MCF 10A (cell line): ENCODE measurements at regions not wholly inside any gene's neighbourhood (a gene's known extent, or its start where the extent isn't known, plus 50 kb on each side); places are given as distances from the start of the nearest gene placed in this dataset.

Experiments used
- BruUV-seq: library from RNA; stranded (reverse); fragments of 400-500 nt; replicated peaks from 2 replicates; lab custom pipeline; 2021; lab: Mats Ljungman, UMichigan
- CTCF ChIA-PET: fragments of 300-600 bp; sonication (Branson Sonifier 250); formaldehyde crosslinking; extraction: SDS; loops from one replicate; lab custom pipeline; 2021; ENCODE audit warnings: antibody characterized with exemption, inconsistent platforms; lab: Yijun Ruan, JAX
- POLR2A ChIA-PET: fragments of 300-600, 350-650 bp; sonication (Branson Sonifier 250); formaldehyde crosslinking; extraction: SDS; loops from one replicate; lab custom pipeline; 2020; ENCODE audit warnings: antibody characterized with exemption, inconsistent platforms; lab: Yijun Ruan, JAX
- DNase-seq: peaks from one replicate; pipeline ENCODE4 v3.0.0-alpha.2; 2018; ENCODE audit not compliant: unreplicated experiment
- H3K27ac Mint-ChIP-seq: one replicate; pipeline ENCODE4 v1.8.0; 2022; ENCODE audit warnings: mild to moderate bottlenecking, low read depth, mixed read lengths; ENCODE audit not compliant: unreplicated experiment
- H3K27me3 Mint-ChIP-seq: one replicate; pipeline ENCODE4 v1.8.0; 2022; ENCODE audit warnings: mixed read lengths; ENCODE audit not compliant: insufficient read depth, unreplicated experiment
- H3K36me3 Mint-ChIP-seq: one replicate; pipeline ENCODE4 v1.8.0; 2022; ENCODE audit warnings: mild to moderate bottlenecking, moderate library complexity, mixed read lengths; ENCODE audit not compliant: insufficient read depth, unreplicated experiment
- H3K4me1 Mint-ChIP-seq: one replicate; pipeline ENCODE4 v1.8.0; 2022; ENCODE audit warnings: mixed read lengths; ENCODE audit not compliant: insufficient read depth, unreplicated experiment
- H3K4me3 Mint-ChIP-seq: one replicate; pipeline ENCODE4 v1.8.0; 2022; ENCODE audit warnings: mild to moderate bottlenecking, moderate library complexity, mixed read lengths; ENCODE audit not compliant: unreplicated experiment
- H3K9me3 Mint-ChIP-seq: one replicate; pipeline ENCODE4 v1.8.0; 2022; ENCODE audit warnings: mixed read lengths; ENCODE audit not compliant: unreplicated experiment
- intact Hi-C: fragments of 100-400 bp; cut with micrococcal nuclease; formaldehyde crosslinking; loops from 2 replicates; pipeline ENCODE4 v1.14.1; 2022
- TF ChIP-seq, protein P1 (sequence below): fragments of 200-600 bp; IDR thresholded peaks from one replicate; pipeline ENCODE4 v1.8.0; 2022; ENCODE audit warnings: antibody characterized with exemption, mild to moderate bottlenecking; ENCODE audit not compliant: unreplicated experiment

DNA sequence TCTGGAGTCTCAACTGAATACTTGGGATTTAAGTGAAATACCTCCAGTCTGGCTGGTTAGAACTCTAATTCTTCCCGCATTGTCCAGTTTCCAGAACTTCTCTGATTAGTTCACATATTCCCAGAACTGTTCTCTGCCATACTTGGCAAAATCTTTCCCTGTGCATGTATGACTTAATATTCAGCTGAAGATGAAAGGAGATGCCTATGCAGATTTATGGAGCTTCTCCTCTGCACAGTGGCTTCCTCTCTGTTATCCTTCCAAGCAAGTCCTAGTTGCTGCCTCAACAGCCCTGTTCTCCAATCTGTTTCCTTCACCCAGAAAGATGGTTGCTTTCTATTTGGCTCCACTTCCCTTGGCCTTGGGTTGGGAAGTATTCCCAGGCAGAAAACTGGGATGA, 155.4 kb upstream of the GATA6 start:
- intact Hi-C loops: no loop called here
- H3K27ac Mint-ChIP-seq: no peak overlapping the region
- no TSS peak for BruUV-seq
- H3K36me3 Mint-ChIP-seq: no peaks in the 10 kb centered on the region
- POLR2A ChIA-PET: no interaction called here
- H3K4me1 Mint-ChIP-seq: peaks cover 5% of the 10 kb centered on the region
- H3K27me3 Mint-ChIP-seq: no peaks in the 10 kb centered on the region
- TF ChIP-seq, protein P1, sequence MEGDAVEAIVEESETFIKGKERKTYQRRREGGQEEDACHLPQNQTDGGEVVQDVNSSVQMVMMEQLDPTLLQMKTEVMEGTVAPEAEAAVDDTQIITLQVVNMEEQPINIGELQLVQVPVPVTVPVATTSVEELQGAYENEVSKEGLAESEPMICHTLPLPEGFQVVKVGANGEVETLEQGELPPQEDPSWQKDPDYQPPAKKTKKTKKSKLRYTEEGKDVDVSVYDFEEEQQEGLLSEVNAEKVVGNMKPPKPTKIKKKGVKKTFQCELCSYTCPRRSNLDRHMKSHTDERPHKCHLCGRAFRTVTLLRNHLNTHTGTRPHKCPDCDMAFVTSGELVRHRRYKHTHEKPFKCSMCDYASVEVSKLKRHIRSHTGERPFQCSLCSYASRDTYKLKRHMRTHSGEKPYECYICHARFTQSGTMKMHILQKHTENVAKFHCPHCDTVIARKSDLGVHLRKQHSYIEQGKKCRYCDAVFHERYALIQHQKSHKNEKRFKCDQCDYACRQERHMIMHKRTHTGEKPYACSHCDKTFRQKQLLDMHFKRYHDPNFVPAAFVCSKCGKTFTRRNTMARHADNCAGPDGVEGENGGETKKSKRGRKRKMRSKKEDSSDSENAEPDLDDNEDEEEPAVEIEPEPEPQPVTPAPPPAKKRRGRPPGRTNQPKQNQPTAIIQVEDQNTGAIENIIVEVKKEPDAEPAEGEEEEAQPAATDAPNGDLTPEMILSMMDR: no peak
- peaks cover 6% of the 10 kb centered on the region for H3K9me3 Mint-ChIP-seq
- DNase-seq: no peak
- CTCF ChIA-PET: interaction anchor here (1.6 kb wide), 1 partner anchor 16 kb away, joined by 9 read pairs; no protein-coding TSS in a partner anchor
- H3K4me3 Mint-ChIP-seq: no peak overlapping the region

GRCh38 chr18:22015156-22015555, 154.2 kb upstream of the GATA6 start:
- ChIA-PET CTCF (interaction anchor here (0.8 to 1.6 kb wide), 2 partner anchors 9 to 17 kb away, joined by 3 to 9 read pairs; no protein-coding TSS in a partner anchor), POLR2A (interaction anchor here (0.7 kb wide), 1 partner anchor 451 kb away, joined by 3 read pairs; no protein-coding TSS in a partner anchor)
- intact Hi-C loops: no loop called here
- Mint-ChIP-seq H3K4me1 (peaks cover 5% of the 10 kb centered on the region), H3K4me3 (no peak overlapping the region), H3K27ac (no peak overlapping the region), H3K9me3 (peaks cover 6% of the 10 kb centered on the region), H3K27me3 (no peaks in the 10 kb centered on the region), H3K36me3 (no peaks in the 10 kb centered on the region)
- TF ChIP-seq, protein P1: no peak
- no TSS peak for BruUV-seq
- DNase-seq: peak; percentile 2

- Mint-ChIP-seq H3K9me3 (no peaks in the 10 kb centered on the region), H3K4me1 (peaks cover 5% of the 10 kb centered on the region), H3K36me3 (no peaks in the 10 kb centered on the region), H3K4me3 (no peak overlapping the region), H3K27me3 (no peaks in the 10 kb centered on the region), H3K27ac (no peak overlapping the region)
- intact Hi-C loops: no loop called here
- TF ChIP-seq, protein P1: no peak
- ChIA-PET POLR2A (no interaction called here), CTCF (no interaction called here)
- no peak for DNase-seq
- BruUV-seq: no TSS peak
These were observed 151.0 kb upstream of the GATA6 start for GRCh38 chr18:22018366-22018765.

DNA sequence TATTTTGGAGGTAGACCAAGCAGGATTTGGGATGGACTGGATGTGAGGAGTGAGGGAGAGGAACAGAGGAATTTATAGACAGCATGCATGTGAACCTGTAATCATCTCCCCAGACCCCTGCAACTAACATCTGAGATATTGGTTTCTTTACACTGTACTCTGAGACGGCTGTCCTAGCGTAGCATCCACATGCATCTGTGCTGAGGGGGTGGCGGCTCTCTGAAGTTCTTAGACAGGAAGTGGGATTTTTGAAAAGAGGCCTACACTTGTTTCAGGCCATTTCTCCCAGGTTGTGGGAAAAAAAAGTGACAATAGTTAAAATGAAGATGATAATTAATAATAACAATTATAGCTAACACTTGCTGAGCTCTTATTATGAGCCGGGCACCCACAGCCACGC, 150.2 kb upstream of the GATA6 start:
- CTCF ChIA-PET: no interaction called here

More for the DNA sequence above, 150.2 kb upstream of the GATA6 start:
- H3K4me3 Mint-ChIP-seq: no peak overlapping the region
- H3K27ac Mint-ChIP-seq: no peak overlapping the region
- H3K36me3 Mint-ChIP-seq: no peaks in the 10 kb centered on the region
- intact Hi-C loops: no loop called here
- H3K9me3 Mint-ChIP-seq: no peaks in the 10 kb centered on the region
- H3K27me3 Mint-ChIP-seq: no peaks in the 10 kb centered on the region
- no peak for DNase-seq
- POLR2A ChIA-PET: no interaction called here
- TF ChIP-seq, protein P1: no peak
- BruUV-seq: no TSS peak
- peaks cover 5% of the 10 kb centered on the region for H3K4me1 Mint-ChIP-seq
